ENCODE measurements at regions not wholly inside any gene's neighbourhood (a gene's known extent, or its start where the extent isn't known, plus 50 kb on each side); places are given as distances from the start of the nearest gene placed in this dataset.

- peak; percentile 33 to 40 for DNase-seq (ENCODE audit: low read depth in 2 of 2)
These were observed 291.2 kb upstream of the STXBP5 start for GRCh38 chr6:146912730-146913685.

GRCh38 chr6:146913842-146914488 is 290.3 kb upstream of the STXBP5 start:
- H3K27ac ChIP-seq (ENCODE audit: insufficient read depth, low read length), result peak overlapping the region; percentile 100
- H3K79me2 ChIP-seq (ENCODE audit: control insufficient read depth, insufficient read depth, low read length), result peaks cover 2% of the 10 kb centered on the region
- peak; percentile 100 for DNase-seq (ENCODE audit: low read depth in 2 of 2)
- no peak overlapping the region for H2AFZ ChIP-seq (ENCODE audit: low read length)
- TF ChIP-seq, protein P1, sequence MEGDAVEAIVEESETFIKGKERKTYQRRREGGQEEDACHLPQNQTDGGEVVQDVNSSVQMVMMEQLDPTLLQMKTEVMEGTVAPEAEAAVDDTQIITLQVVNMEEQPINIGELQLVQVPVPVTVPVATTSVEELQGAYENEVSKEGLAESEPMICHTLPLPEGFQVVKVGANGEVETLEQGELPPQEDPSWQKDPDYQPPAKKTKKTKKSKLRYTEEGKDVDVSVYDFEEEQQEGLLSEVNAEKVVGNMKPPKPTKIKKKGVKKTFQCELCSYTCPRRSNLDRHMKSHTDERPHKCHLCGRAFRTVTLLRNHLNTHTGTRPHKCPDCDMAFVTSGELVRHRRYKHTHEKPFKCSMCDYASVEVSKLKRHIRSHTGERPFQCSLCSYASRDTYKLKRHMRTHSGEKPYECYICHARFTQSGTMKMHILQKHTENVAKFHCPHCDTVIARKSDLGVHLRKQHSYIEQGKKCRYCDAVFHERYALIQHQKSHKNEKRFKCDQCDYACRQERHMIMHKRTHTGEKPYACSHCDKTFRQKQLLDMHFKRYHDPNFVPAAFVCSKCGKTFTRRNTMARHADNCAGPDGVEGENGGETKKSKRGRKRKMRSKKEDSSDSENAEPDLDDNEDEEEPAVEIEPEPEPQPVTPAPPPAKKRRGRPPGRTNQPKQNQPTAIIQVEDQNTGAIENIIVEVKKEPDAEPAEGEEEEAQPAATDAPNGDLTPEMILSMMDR (conservative IDR thresholded peaks at IDR 0.05 in 1 of 2, IDR thresholded peaks at IDR 0.05 in 1 of 2; ENCODE audit: low read depth in 1 of 2, low read length in 2 of 2), result no peak
- TF ChIP-seq EZH2 (IDR thresholded peaks at IDR 0.05; ENCODE audit: low read length, missing control alignments), result no peak
- H3K9ac ChIP-seq (ENCODE audit: insufficient read depth, low read length), result peak overlapping the region; percentile 69
- no peaks in the 10 kb centered on the region for H4K20me1 ChIP-seq (ENCODE audit: control insufficient read depth, extremely low read depth, insufficient read depth, low read length)
- H3K9me3 ChIP-seq (ENCODE audit: control insufficient read depth, insufficient read depth, low read depth, low read length), result no peaks in the 10 kb centered on the region
- H3K36me3 ChIP-seq (ENCODE audit: control insufficient read depth, insufficient read depth, low read length), result no peaks in the 10 kb centered on the region
- peak overlapping the region; percentile 37 to 51 (median 42) for H3K4me3 ChIP-seq (replicated peaks in 1 of 4; ENCODE audit: control extremely low read depth in 1 of 4, insufficient read depth in 1 of 4, low read depth in 3 of 4, low read length in 4 of 4)
- peak overlapping the region; percentile 98 for H3K4me2 ChIP-seq (ENCODE audit: extremely low read depth, insufficient read depth, low read length)
- peaks cover 18% of the 10 kb centered on the region for H3K4me1 ChIP-seq (ENCODE audit: control insufficient read depth, extremely low read depth, insufficient read depth, low read length)
- no peaks in the 10 kb centered on the region for H3K27me3 ChIP-seq (ENCODE audit: control insufficient read depth, insufficient read depth, low read length)

More at GRCh38 chr6:146912730-146913685, 291.2 kb upstream of the STXBP5 start:
- Histone ChIP-seq H2AFZ (ENCODE audit: low read length) (no peak overlapping the region), H3K9me3 (ENCODE audit: control insufficient read depth, insufficient read depth, low read depth, low read length) (no peaks in the 10 kb centered on the region), H3K27ac (ENCODE audit: insufficient read depth, low read length) (peak overlapping the region; percentile 100), H3K4me3 (replicated peaks in 1 of 4; ENCODE audit: control extremely low read depth in 1 of 4, insufficient read depth in 1 of 4, low read depth in 3 of 4, low read length in 4 of 4) (peak overlapping the region in 2 of 4 experiments; percentile 20 to 37), H3K27me3 (ENCODE audit: control insufficient read depth, insufficient read depth, low read length) (no peaks in the 10 kb centered on the region), H3K9ac (ENCODE audit: insufficient read depth, low read length) (no peak overlapping the region), H3K36me3 (ENCODE audit: control insufficient read depth, insufficient read depth, low read length) (no peaks in the 10 kb centered on the region), H3K4me2 (ENCODE audit: extremely low read depth, insufficient read depth, low read length) (peak overlapping the region; percentile 98), H4K20me1 (ENCODE audit: control insufficient read depth, extremely low read depth, insufficient read depth, low read length) (no peaks in the 10 kb centered on the region), H3K4me1 (ENCODE audit: control insufficient read depth, extremely low read depth, insufficient read depth, low read length) (peaks cover 18% of the 10 kb centered on the region), H3K79me2 (ENCODE audit: control insufficient read depth, insufficient read depth, low read length) (peaks cover 2% of the 10 kb centered on the region)
- TF ChIP-seq, protein P1 (conservative IDR thresholded peaks at IDR 0.05 in 1 of 2, IDR thresholded peaks at IDR 0.05 in 1 of 2; ENCODE audit: low read depth in 1 of 2, low read length in 2 of 2), result no peak
- no peak for TF ChIP-seq EZH2 (IDR thresholded peaks at IDR 0.05; ENCODE audit: low read length, missing control alignments)
